A549 (cell line): ENCODE measurements at regions not wholly inside any gene's neighbourhood (a gene's known extent, or its start where the extent isn't known, plus 50 kb on each side); places are given as distances from the start of the nearest gene placed in this dataset.

ENCODE experiments used
- EP300 ChIP-seq, 2 experiments: fragments of >200 bp; sonication (Bioruptor Twin); formaldehyde crosslinking; IDR thresholded peaks; 2 replicates in 1 of 2; 3 replicates in 1 of 2; pipeline ENCODE4 v1.6.1; 2016 to 2017
- HOXA7 ChIP-seq: fragments of 250-450 bp; sonication (Bioruptor Pico); IDR thresholded peaks from 2 replicates; pipeline ENCODE4 v1.5.0; 2020; ENCODE audit warnings: mild to moderate bottlenecking, moderate library complexity
- JUN ChIP-seq, 2 experiments: fragments of >200 bp; sonication (Bioruptor Twin); formaldehyde crosslinking; IDR thresholded peaks; 2 replicates in 1 of 2; 3 replicates in 1 of 2; pipeline ENCODE4 v1.6.1; 2016 to 2017
- KDM5A ChIP-seq: fragments of 200-600 bp; sonication (generic); IDR thresholded peaks from 2 replicates; pipeline ENCODE4 v1.6.1; 2016; ENCODE audit warnings: antibody characterized with exemption, mild to moderate bottlenecking
- MYC ChIP-seq: IDR thresholded peaks from 2 replicates; pipeline ENCODE4 v1.6.1; 2012; ENCODE audit warnings: mild to moderate bottlenecking, inconsistent platforms, low read length, improper control_type of control experiment, borderline replicate concordance
- NPAS2 ChIP-seq: fragments of 250-450 bp; sonication (Bioruptor Pico); IDR thresholded peaks from 2 replicates; pipeline ENCODE4 v1.8.0; 2022; ENCODE audit warnings: mild to moderate bottlenecking, moderate library complexity, borderline replicate concordance
- POLR2A ChIP-seq: IDR thresholded peaks from 2 replicates; pipeline ENCODE4 v1.6.1; 2012; ENCODE audit warnings: mild to moderate bottlenecking, low read length
- RAD21 ChIP-seq, 2 experiments: fragments of >200 bp in 1 of 2; sonication (Bioruptor Twin) in 1 of 2; formaldehyde crosslinking in 1 of 2; IDR thresholded peaks in 1 of 2; conservative IDR thresholded peaks in 1 of 2; 2 replicates in 1 of 2; 3 replicates in 1 of 2; pipeline ENCODE4 v1.6.1; 2012 to 2018; ENCODE audit warnings: inconsistent platforms in 1 of 2
- SMC3 ChIP-seq: fragments of >200 bp; sonication (Bioruptor Twin); formaldehyde crosslinking; IDR thresholded peaks from 3 replicates; pipeline ENCODE4 v1.6.1; 2018; ENCODE audit warnings: inconsistent platforms
- TP53 ChIP-seq: fragments of 250-450 bp; sonication (Bioruptor Pico); IDR thresholded peaks from 2 replicates; pipeline ENCODE4 v1.5.0; 2021; ENCODE audit warnings: mild to moderate bottlenecking, moderate library complexity
- TF ChIP-seq, protein P1 (sequence below): fragments of >200 bp; sonication (Bioruptor Twin); formaldehyde crosslinking; IDR thresholded peaks from 3 replicates; pipeline ENCODE4 v1.5.1; 2016
- TF ChIP-seq, protein P2 (sequence below): fragments of 200-600 bp; sonication (generic); IDR thresholded peaks from 2 replicates; pipeline ENCODE4 v1.6.1; 2016; ENCODE audit warnings: antibody characterized with exemption, mild to moderate bottlenecking, moderate library complexity
- TF ChIP-seq, protein P3 (sequence below): IDR thresholded peaks from 2 replicates; pipeline ENCODE4 v1.6.1; 2012
- TF ChIP-seq, protein P4 (sequence below): IDR thresholded peaks from 2 replicates; pipeline ENCODE4 v1.6.1; 2012

DNA sequence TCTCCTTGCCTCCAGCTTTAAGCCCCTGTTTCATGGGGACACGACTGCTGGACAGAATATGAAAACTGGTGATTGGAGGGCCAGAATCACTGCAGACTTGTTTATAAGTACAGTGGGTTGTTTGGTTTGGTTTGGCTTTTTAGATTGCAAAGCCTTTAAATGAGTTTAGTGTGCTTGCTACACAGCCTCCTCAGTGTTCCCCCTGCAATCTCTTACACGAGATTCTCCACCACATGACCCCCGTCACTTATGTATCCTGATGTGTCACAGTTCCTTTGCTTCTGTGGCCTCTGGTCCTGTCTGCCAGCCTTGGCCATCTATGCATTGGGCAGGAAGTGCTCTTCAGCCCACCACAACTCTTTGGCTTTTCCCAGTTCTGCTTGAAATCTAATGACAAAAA lies 103.7 kb upstream of the ANKRD1 start:
- TF ChIP-seq, protein P1, sequence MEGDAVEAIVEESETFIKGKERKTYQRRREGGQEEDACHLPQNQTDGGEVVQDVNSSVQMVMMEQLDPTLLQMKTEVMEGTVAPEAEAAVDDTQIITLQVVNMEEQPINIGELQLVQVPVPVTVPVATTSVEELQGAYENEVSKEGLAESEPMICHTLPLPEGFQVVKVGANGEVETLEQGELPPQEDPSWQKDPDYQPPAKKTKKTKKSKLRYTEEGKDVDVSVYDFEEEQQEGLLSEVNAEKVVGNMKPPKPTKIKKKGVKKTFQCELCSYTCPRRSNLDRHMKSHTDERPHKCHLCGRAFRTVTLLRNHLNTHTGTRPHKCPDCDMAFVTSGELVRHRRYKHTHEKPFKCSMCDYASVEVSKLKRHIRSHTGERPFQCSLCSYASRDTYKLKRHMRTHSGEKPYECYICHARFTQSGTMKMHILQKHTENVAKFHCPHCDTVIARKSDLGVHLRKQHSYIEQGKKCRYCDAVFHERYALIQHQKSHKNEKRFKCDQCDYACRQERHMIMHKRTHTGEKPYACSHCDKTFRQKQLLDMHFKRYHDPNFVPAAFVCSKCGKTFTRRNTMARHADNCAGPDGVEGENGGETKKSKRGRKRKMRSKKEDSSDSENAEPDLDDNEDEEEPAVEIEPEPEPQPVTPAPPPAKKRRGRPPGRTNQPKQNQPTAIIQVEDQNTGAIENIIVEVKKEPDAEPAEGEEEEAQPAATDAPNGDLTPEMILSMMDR = no peak
- TF ChIP-seq POLR2A (no peak), TP53 (CRISPR knock-in tag) (no peak), KDM5A (no peak), NPAS2 (no peak), HOXA7 (no peak), MYC (no peak), SMC3 (no peak), RAD21 (conservative IDR thresholded peaks at IDR 0.05 in 1 of 2, IDR thresholded peaks at IDR 0.05 in 1 of 2) (no peak), JUN (IDR thresholded peaks at IDR 0.05) (no peak), EP300 (IDR thresholded peaks at IDR 0.05) (no peak)
- TF ChIP-seq, protein P2, sequence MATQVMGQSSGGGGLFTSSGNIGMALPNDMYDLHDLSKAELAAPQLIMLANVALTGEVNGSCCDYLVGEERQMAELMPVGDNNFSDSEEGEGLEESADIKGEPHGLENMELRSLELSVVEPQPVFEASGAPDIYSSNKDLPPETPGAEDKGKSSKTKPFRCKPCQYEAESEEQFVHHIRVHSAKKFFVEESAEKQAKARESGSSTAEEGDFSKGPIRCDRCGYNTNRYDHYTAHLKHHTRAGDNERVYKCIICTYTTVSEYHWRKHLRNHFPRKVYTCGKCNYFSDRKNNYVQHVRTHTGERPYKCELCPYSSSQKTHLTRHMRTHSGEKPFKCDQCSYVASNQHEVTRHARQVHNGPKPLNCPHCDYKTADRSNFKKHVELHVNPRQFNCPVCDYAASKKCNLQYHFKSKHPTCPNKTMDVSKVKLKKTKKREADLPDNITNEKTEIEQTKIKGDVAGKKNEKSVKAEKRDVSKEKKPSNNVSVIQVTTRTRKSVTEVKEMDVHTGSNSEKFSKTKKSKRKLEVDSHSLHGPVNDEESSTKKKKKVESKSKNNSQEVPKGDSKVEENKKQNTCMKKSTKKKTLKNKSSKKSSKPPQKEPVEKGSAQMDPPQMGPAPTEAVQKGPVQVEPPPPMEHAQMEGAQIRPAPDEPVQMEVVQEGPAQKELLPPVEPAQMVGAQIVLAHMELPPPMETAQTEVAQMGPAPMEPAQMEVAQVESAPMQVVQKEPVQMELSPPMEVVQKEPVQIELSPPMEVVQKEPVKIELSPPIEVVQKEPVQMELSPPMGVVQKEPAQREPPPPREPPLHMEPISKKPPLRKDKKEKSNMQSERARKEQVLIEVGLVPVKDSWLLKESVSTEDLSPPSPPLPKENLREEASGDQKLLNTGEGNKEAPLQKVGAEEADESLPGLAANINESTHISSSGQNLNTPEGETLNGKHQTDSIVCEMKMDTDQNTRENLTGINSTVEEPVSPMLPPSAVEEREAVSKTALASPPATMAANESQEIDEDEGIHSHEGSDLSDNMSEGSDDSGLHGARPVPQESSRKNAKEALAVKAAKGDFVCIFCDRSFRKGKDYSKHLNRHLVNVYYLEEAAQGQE = no peak
- TF ChIP-seq, protein P3, sequence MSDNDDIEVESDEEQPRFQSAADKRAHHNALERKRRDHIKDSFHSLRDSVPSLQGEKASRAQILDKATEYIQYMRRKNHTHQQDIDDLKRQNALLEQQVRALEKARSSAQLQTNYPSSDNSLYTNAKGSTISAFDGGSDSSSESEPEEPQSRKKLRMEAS = no peak
- TF ChIP-seq, protein P4, sequence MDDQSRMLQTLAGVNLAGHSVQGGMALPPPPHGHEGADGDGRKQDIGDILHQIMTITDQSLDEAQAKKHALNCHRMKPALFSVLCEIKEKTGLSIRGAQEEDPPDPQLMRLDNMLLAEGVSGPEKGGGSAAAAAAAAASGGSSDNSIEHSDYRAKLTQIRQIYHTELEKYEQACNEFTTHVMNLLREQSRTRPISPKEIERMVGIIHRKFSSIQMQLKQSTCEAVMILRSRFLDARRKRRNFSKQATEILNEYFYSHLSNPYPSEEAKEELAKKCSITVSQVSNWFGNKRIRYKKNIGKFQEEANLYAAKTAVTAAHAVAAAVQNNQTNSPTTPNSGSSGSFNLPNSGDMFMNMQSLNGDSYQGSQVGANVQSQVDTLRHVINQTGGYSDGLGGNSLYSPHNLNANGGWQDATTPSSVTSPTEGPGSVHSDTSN = no peak
